ENCODE measurements at regions not wholly inside any gene's neighbourhood (a gene's known extent, or its start where the extent isn't known, plus 50 kb on each side); places are given as distances from the start of the nearest gene placed in this dataset.

DNA sequence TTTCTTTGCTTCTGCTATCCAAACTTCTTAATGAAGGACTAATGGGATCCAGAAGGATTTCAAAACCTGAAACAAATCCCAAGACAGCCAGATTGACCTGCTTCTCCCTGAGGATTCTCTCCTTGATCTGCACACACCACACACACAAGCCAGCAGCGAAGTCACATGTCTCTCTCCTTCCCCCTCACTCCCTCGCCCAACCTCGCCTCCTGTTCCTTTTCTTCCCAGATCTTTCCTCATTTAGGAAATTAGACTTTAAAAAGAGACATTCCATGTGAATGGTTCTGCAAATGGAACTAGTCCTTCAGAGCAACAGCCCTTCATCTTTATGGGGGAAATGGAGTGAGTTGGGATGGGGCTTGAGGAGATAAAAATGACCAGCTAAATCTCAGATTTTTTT is 639.1 kb upstream of the SETBP1 start:
- intact Hi-C loops (cut with micrococcal nuclease), result no loop called here
- H3K9me3 Mint-ChIP-seq, result peaks cover 4% of the 10 kb centered on the region
- H3K4me1 Mint-ChIP-seq (ENCODE audit: low read depth), result no peaks in the 10 kb centered on the region
- no peak overlapping the region for H3K27ac Mint-ChIP-seq
- no peaks in the 10 kb centered on the region for H3K36me3 Mint-ChIP-seq (ENCODE audit: low read depth)
- no peaks in the 10 kb centered on the region for H3K27me3 Mint-ChIP-seq (ENCODE audit: low read depth)
- no peak overlapping the region for H3K4me3 Mint-ChIP-seq (ENCODE audit: low read depth)
- DNase-seq (ENCODE audit: low spot score), result no peak

DNA sequence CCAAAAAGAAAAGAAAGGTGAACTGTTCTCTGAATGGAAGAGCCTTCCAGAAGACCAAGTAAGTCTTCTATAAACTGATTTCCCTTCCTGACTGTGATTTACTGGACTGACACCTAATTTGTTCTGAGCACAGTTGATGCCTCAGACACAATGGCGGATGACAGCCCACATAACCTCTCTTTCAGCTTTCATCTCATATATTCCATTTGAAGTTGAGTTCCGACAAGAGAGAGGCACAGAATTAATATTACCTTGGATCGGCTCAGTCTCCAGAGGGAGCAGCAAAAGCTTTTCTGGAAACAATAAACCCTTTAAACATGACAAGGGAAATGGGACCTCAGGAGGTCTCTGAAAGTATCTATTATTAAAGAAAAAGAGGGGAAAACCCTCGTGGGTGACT is 638.7 kb upstream of the SETBP1 start:
- H3K36me3 Mint-ChIP-seq (ENCODE audit: low read depth), result no peaks in the 10 kb centered on the region
- DNase-seq (ENCODE audit: low spot score), result no peak
- H3K9me3 Mint-ChIP-seq, result peaks cover 7% of the 10 kb centered on the region
- H3K27ac Mint-ChIP-seq, result no peak overlapping the region
- intact Hi-C loops (cut with micrococcal nuclease), result no loop called here
- H3K27me3 Mint-ChIP-seq (ENCODE audit: low read depth), result no peaks in the 10 kb centered on the region
- H3K4me1 Mint-ChIP-seq (ENCODE audit: low read depth), result no peaks in the 10 kb centered on the region
- H3K4me3 Mint-ChIP-seq (ENCODE audit: low read depth), result no peak overlapping the region

- no peak overlapping the region for H3K27ac Mint-ChIP-seq
- H3K36me3 Mint-ChIP-seq (ENCODE audit: low read depth), result no peaks in the 10 kb centered on the region
- peaks cover 8% of the 10 kb centered on the region for H3K9me3 Mint-ChIP-seq
- intact Hi-C loops (cut with micrococcal nuclease), result no loop called here
- DNase-seq (ENCODE audit: low spot score), result no peak
- H3K27me3 Mint-ChIP-seq (ENCODE audit: low read depth), result no peaks in the 10 kb centered on the region
- no peak overlapping the region for H3K4me3 Mint-ChIP-seq (ENCODE audit: low read depth)
- no peaks in the 10 kb centered on the region for H3K4me1 Mint-ChIP-seq (ENCODE audit: low read depth)
Observed at GRCh38 chr18:44046376-44046975, 634.2 kb upstream of the SETBP1 start.

- peaks cover 5% of the 10 kb centered on the region for H3K9me3 Mint-ChIP-seq
- no peaks in the 10 kb centered on the region for H3K36me3 Mint-ChIP-seq (ENCODE audit: low read depth)
- H3K4me3 Mint-ChIP-seq (ENCODE audit: low read depth), result no peak overlapping the region
- no peaks in the 10 kb centered on the region for H3K4me1 Mint-ChIP-seq (ENCODE audit: low read depth)
- H3K27me3 Mint-ChIP-seq (ENCODE audit: low read depth), result no peaks in the 10 kb centered on the region
- no peak overlapping the region for H3K27ac Mint-ChIP-seq
- intact Hi-C loops (cut with micrococcal nuclease), result no loop called here
- DNase-seq (ENCODE audit: low spot score), result no peak
Observed at GRCh38 chr18:44047585-44047984, 633.1 kb upstream of the SETBP1 start.

DNA sequence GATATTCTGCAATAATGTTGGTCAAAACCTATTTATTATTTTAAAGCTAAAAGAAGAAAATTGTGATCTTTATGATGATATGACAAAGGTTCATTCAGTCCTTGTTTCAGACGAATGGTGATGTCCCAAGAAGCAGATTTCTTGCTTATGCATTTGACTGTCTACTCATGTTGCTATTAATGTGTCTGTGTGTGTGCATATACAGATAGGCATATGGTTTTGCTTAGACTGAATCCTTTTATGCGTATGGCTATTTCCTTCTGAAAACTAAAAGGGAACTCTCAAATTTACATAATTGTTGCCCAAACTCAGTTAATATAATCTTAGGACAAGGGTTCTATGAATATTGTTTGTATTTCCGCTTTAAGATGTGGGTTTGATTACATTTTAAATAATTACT is 632.3 kb upstream of the SETBP1 start:
- DNase-seq (ENCODE audit: low spot score), result no peak
- intact Hi-C loops (cut with micrococcal nuclease), result no loop called here
- Mint-ChIP-seq H3K9me3 (peaks cover 5% of the 10 kb centered on the region), H3K4me1 (ENCODE audit: low read depth) (no peaks in the 10 kb centered on the region), H3K36me3 (ENCODE audit: low read depth) (no peaks in the 10 kb centered on the region), H3K27me3 (ENCODE audit: low read depth) (no peaks in the 10 kb centered on the region), H3K27ac (no peak overlapping the region), H3K4me3 (ENCODE audit: low read depth) (no peak overlapping the region)

- Mint-ChIP-seq H3K4me1 (ENCODE audit: low read depth) (no peaks in the 10 kb centered on the region), H3K36me3 (ENCODE audit: low read depth) (no peaks in the 10 kb centered on the region), H3K27ac (no peak overlapping the region), H3K27me3 (ENCODE audit: low read depth) (no peaks in the 10 kb centered on the region), H3K4me3 (ENCODE audit: low read depth) (no peak overlapping the region), H3K9me3 (peaks cover 5% of the 10 kb centered on the region)
- intact Hi-C loops (cut with micrococcal nuclease), result no loop called here
- DNase-seq (ENCODE audit: low spot score), result no peak
Observed at GRCh38 chr18:44048846-44049245, 631.8 kb upstream of the SETBP1 start.

DNA sequence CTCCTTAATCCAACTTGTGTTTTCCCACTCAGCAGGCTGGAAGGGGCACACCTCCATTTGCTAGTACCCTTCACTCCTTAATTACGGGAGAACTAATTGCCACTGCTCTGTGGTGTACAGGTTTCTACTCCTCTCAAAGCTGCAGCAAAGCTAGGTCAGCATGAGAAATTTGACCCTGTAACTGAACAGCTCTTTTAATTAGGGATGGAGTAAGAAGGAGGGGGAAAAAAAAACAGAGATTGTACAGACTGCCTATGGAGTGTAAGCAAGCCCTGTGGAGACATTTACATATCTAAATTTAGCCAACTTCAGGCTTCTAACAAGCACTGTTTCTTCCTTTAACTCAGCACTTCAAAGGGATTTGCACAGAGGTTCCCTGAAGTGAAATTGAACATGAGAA is 629.7 kb upstream of the SETBP1 start:
- Mint-ChIP-seq H3K9me3 (peaks cover 5% of the 10 kb centered on the region), H3K4me3 (ENCODE audit: low read depth) (no peak overlapping the region), H3K27ac (no peak overlapping the region), H3K36me3 (ENCODE audit: low read depth) (no peaks in the 10 kb centered on the region), H3K27me3 (ENCODE audit: low read depth) (no peaks in the 10 kb centered on the region), H3K4me1 (ENCODE audit: low read depth) (no peaks in the 10 kb centered on the region)
- intact Hi-C loops (cut with micrococcal nuclease), result no loop called here
- DNase-seq (ENCODE audit: low spot score), result no peak

DNA sequence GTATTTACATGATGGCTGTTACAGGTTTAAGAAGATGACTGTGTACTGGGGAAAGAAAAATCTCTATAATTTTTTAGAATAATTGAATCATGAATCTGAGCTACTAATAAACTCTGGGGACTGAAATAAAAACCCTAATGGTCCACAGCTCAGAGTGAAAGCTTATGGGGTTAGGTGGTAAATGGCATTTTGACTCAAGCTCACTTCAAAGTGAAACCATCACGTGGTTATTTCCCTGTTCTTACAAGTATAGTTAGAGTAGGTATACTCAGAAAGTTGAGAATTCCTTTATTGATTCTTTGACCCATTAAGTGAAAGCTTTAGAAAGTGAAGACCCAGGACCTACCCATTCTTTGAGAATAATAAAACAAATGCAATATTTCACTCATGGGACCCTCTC is 626.2 kb upstream of the SETBP1 start:
- Mint-ChIP-seq H3K27me3 (ENCODE audit: low read depth) (no peaks in the 10 kb centered on the region), H3K4me3 (ENCODE audit: low read depth) (no peak overlapping the region), H3K4me1 (ENCODE audit: low read depth) (no peaks in the 10 kb centered on the region), H3K27ac (no peak overlapping the region), H3K9me3 (peaks cover 7% of the 10 kb centered on the region), H3K36me3 (ENCODE audit: low read depth) (no peaks in the 10 kb centered on the region)
- intact Hi-C loops (cut with micrococcal nuclease), result no loop called here
- no peak for DNase-seq (ENCODE audit: low spot score)

DNA sequence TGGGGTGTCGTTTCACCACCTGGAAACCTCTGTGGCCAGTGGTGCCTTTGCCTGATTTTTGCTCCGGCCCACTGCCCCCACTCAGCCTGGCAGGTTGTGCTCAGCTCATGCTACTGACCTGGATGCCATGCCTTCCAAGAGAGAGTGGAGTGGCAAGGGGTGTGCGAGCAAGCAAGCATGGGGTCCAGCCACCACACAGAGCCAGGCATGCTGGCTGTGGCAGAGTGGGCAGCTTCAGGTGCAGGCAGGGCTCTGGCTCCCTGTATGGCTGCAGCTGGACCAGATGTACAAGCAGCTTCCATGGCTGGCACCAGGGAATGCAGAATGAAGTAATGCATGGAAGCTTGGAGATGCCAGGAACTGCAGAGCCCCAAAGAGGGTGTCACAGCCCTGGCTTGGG is 620.5 kb upstream of the SETBP1 start:
- no peaks in the 10 kb centered on the region for H3K4me1 Mint-ChIP-seq (ENCODE audit: low read depth)
- peaks cover 7% of the 10 kb centered on the region for H3K9me3 Mint-ChIP-seq
- intact Hi-C loops (cut with micrococcal nuclease), result no loop called here
- no peaks in the 10 kb centered on the region for H3K27me3 Mint-ChIP-seq (ENCODE audit: low read depth)
- H3K4me3 Mint-ChIP-seq (ENCODE audit: low read depth), result no peak overlapping the region
- no peaks in the 10 kb centered on the region for H3K36me3 Mint-ChIP-seq (ENCODE audit: low read depth)
- H3K27ac Mint-ChIP-seq, result no peak overlapping the region
- no peak for DNase-seq (ENCODE audit: low spot score)

DNA sequence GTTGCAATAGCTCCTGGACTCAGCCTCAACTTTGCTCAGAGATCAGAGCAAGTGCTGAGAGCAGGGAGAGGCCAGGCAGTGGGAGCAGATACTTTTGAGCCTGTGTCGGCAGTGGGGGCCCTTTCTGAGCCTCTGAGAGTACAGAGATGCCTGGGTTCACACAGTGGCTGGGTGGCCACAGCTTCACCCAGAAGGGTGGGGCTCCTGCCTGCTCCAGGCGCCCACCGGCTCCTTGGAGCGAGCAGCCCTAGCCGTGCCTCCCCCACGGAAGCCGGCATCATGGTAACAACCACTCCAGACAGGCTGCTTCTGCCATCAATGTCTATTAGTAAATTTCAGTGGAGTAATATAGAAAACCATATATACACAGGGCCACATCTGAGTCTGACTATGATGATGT is 619.2 kb upstream of the SETBP1 start:
- no peak for DNase-seq (ENCODE audit: low spot score)
- H3K27ac Mint-ChIP-seq, result no peak overlapping the region
- H3K4me3 Mint-ChIP-seq (ENCODE audit: low read depth), result no peak overlapping the region
- peaks cover 7% of the 10 kb centered on the region for H3K9me3 Mint-ChIP-seq
- no peaks in the 10 kb centered on the region for H3K27me3 Mint-ChIP-seq (ENCODE audit: low read depth)
- intact Hi-C loops (cut with micrococcal nuclease), result no loop called here
- H3K36me3 Mint-ChIP-seq (ENCODE audit: low read depth), result no peaks in the 10 kb centered on the region
- H3K4me1 Mint-ChIP-seq (ENCODE audit: low read depth), result no peaks in the 10 kb centered on the region

- Mint-ChIP-seq H3K4me3 (ENCODE audit: low read depth) (no peak overlapping the region), H3K9me3 (peaks cover 7% of the 10 kb centered on the region), H3K27me3 (ENCODE audit: low read depth) (no peaks in the 10 kb centered on the region), H3K4me1 (ENCODE audit: low read depth) (no peaks in the 10 kb centered on the region), H3K36me3 (ENCODE audit: low read depth) (no peaks in the 10 kb centered on the region), H3K27ac (no peak overlapping the region)
- DNase-seq (ENCODE audit: low spot score), result no peak
- intact Hi-C loops (cut with micrococcal nuclease), result no loop called here
Observed at GRCh38 chr18:44062345-44062744, 618.3 kb upstream of the SETBP1 start.

DNA sequence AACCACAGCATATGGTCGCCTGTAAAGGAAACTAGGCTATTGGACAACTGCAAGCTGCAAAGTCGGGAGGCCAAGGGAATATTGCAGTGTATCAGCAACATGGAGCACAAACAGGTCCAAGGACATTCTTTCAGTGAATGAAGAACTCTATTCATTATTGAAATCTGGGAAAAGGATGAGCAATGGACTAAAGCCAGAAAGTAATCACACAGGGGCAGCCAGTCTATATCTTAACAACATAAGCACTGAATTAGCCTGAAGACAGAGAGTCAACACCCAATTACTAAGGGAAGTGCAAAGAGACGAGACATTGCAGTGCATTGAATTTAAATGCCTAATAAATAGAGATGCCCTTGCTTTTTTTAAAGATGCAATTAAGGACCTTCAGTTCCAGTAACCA is 615.5 kb upstream of the SETBP1 start:
- Mint-ChIP-seq H3K27me3 (ENCODE audit: low read depth) (no peaks in the 10 kb centered on the region), H3K27ac (no peak overlapping the region)

DNA sequence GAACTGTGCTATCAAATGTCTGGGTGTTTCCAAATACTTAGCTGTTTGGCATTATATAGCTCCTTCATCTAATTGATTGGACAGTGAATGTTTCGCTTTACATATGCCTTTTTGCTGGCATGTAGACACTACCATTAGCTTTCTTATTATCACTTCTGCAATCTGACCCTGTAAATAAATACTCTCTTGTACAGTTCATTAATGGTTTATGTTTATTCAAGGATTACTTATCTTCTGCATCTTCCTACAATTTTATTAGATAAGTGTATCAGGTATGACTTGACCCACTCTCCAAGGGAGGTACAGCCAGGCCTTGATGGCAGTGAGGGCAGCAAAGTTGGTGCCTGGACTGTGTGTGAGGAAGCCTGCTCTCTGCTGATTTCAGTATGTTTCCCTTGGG is 614.1 kb upstream of the SETBP1 start:
- Mint-ChIP-seq H3K9me3 (no peaks in the 10 kb centered on the region), H3K27me3 (ENCODE audit: low read depth) (no peaks in the 10 kb centered on the region), H3K4me3 (ENCODE audit: low read depth) (no peak overlapping the region), H3K4me1 (ENCODE audit: low read depth) (no peaks in the 10 kb centered on the region), H3K27ac (no peak overlapping the region), H3K36me3 (ENCODE audit: low read depth) (no peaks in the 10 kb centered on the region)
- DNase-seq (ENCODE audit: low spot score), result no peak
- intact Hi-C loops (cut with micrococcal nuclease), result no loop called here

More for the DNA sequence above, 615.5 kb upstream of the SETBP1 start:
- H3K36me3 Mint-ChIP-seq (ENCODE audit: low read depth), result no peaks in the 10 kb centered on the region
- H3K4me1 Mint-ChIP-seq (ENCODE audit: low read depth), result no peaks in the 10 kb centered on the region
- intact Hi-C loops (cut with micrococcal nuclease), result no loop called here
- no peak for DNase-seq (ENCODE audit: low spot score)
- H3K4me3 Mint-ChIP-seq (ENCODE audit: low read depth), result no peak overlapping the region
- H3K9me3 Mint-ChIP-seq, result no peaks in the 10 kb centered on the region

- Mint-ChIP-seq H3K9me3 (no peaks in the 10 kb centered on the region), H3K4me1 (ENCODE audit: low read depth) (no peaks in the 10 kb centered on the region), H3K27ac (no peak overlapping the region), H3K4me3 (ENCODE audit: low read depth) (no peak overlapping the region), H3K27me3 (ENCODE audit: low read depth) (no peaks in the 10 kb centered on the region), H3K36me3 (ENCODE audit: low read depth) (no peaks in the 10 kb centered on the region)
- intact Hi-C loops (cut with micrococcal nuclease), result no loop called here
- no peak for DNase-seq (ENCODE audit: low spot score)
Observed at GRCh38 chr18:44067186-44067585, 613.5 kb upstream of the SETBP1 start.
